Spleen (tissue), 11 donors: ENCODE measurements at regions not wholly inside any gene's neighbourhood (a gene's known extent, or its start where the extent isn't known, plus 50 kb on each side); places are given as distances from the start of the nearest gene placed in this dataset.
A peak's percentile ranks its signal among the peaks of the same experiment; 100 is the strongest.

Source experiments
- DNase-seq: peaks from one replicate; pipeline ENCODE4 v3.0.0-alpha.2; 2020
- H3K27ac ChIP-seq, 8 donors: fragments of 200-600 bp; sonication (generic) in 7 of 8; 1 replicate in 4 of 8; 2 replicates in 4 of 8; pipeline versions ENCODE4 v1.5.0 to v1.8.0; 2016 to 2021; ENCODE audit warnings: inconsistent platforms in 4 of 8, mild to moderate bottlenecking in 4 of 8, moderate library complexity in 1 of 8
- H3K27me3 ChIP-seq, 7 donors: fragments of 200-600 bp; sonication (generic) in 6 of 7; replicated peaks in 1 of 7; 1 replicate in 4 of 7; 2 replicates in 3 of 7; pipeline versions ENCODE4 v1.5.0 to v1.8.0; 2016 to 2021; ENCODE audit warnings: inconsistent platforms in 3 of 7, mild to moderate bottlenecking in 1 of 7
- H3K36me3 ChIP-seq, 6 donors: fragments of 200-600 bp; sonication (generic) in 5 of 6; 1 replicate in 4 of 6; 2 replicates in 2 of 6; pipeline versions ENCODE4 v1.5.0 to v1.8.0; 2016 to 2021; ENCODE audit warnings: inconsistent platforms in 2 of 6
- H3K4me1 ChIP-seq, 6 donors: fragments of 200-600 bp; sonication (generic) in 5 of 6; 1 replicate in 3 of 6; 2 replicates in 3 of 6; pipeline versions ENCODE4 v1.5.0 to v1.8.0; 2016 to 2021; ENCODE audit warnings: inconsistent platforms in 3 of 6
- H3K4me3 ChIP-seq, 8 donors: fragments of 200-600 bp; sonication (generic) in 7 of 8; 1 replicate in 4 of 8; 2 replicates in 4 of 8; pipeline versions ENCODE4 v1.5.0 to v1.8.0; 2016 to 2021; ENCODE audit warnings: inconsistent platforms in 4 of 8, mild to moderate bottlenecking in 4 of 8, moderate library complexity in 2 of 8
- H3K9me3 ChIP-seq, 8 donors: fragments of 200-600 bp; sonication (generic) in 7 of 8; 1 replicate in 4 of 8; 2 replicates in 4 of 8; pipeline versions ENCODE4 v1.5.0 to v1.8.0; 2016 to 2021; ENCODE audit warnings: inconsistent platforms in 4 of 8
- POLR2A ChIP-seq, 3 donors: fragments of 450-650 bp; IDR thresholded peaks; one replicate each; pipeline ENCODE4 v1.5.1; 2017; ENCODE audit warnings: antibody characterized with exemption in 3 of 3, mild to moderate bottlenecking in 1 of 3
- POLR2AphosphoS5 ChIP-seq, 3 donors: sonication (generic); formaldehyde crosslinking; IDR thresholded peaks; one replicate each; pipeline ENCODE4 v1.5.1; 2017; ENCODE audit warnings: antibody characterized with exemption in 3 of 3
- WGBS, 5 donors: extraction: QIAGEN DNeasy Blood & Tissue Kit in 3 of 5; methylation state at CpG; one replicate each; pipeline versions ENCODE4 v1.1.5 to v1.1.7; 2013 to 2018; 5-methylcytosine and 5-hydroxymethylcytosine counted together
- intact Hi-C: fragments of 100-400 bp; cut with DNase I; formaldehyde crosslinking; loops from one replicate; pipeline ENCODE4 v1.15.0; 2023; ENCODE audit warnings: low total_unique reads
- TF ChIP-seq, protein P1 (sequence below), 11 experiments: fragments of 200-600 bp in 7 of 11; fragments of 450-650 bp in 4 of 11; sonication (generic) in 4 of 11; IDR thresholded peaks in 8 of 11; conservative IDR thresholded peaks in 3 of 11; 1 replicate in 7 of 11; 2 replicates in 4 of 11; pipeline versions ENCODE4 v1.4.0 to v1.8.0; 2016 to 2021; ENCODE audit warnings: antibody characterized with exemption in 11 of 11, inconsistent platforms in 4 of 11, mild to moderate bottlenecking in 1 of 11
- donor health status: healthy with polysubstance abuse.
- donor health status: DM: no; HTN: no; CAD: no; lungs with moderate emphysema.
- donor health status: DM: no; HTN: no; CAD: no.
- donor health status: Bipolar disorder and iron deficiency.
- donor health status: healthy.
- donor health status: DM: no; HTN: no; CAD: no.
- donor health status: DM: yes; HTN: yes; CAD: no.

DNA sequence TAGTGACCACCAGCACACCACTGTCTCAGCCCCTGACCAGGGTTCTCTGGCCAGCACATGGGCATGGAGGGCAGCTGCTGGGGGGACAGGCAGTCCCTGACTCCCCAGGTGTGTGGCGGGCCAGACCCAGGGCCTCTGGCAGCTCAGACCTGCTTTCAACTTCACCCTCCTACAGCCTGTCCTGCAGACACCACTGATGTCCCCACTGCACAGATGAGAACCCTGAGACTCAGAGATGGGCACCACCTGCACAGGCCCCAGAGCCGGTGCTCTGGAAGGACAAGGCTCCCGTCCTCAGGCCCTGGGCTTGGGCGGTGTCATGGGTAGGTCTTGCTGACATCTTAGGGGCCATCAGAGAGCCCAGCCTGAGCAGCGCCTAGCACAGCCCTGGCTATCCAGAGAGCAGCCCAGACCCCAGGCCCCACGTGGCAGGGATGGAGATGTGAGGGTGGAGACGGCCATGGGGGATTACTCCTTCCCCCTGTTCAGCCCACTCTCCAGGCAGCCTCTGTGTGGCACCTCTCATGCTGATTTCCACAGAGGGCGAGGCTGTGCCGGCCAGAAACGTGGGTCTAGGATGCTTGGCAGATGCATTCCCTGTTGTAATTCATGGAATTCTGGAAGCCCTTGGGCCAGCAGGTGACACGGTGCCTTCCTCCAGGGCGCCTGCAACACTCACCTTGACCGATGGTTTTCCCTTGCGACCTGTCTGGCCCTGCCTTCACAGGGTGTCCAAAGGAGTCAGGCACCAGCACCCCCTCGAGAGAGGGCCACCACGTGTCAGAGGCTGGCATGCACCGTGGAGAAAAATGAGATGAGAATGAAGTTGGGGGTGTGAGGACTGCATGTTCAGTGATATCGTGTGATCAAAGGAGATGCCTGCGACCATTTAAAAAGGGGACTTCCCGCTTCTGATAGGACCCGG lies 61.2 kb upstream of the GLI2 start:
- DNase-seq: no peak
- TF ChIP-seq POLR2A (IDR thresholded peaks at IDR 0.05) (no peak), POLR2AphosphoS5 (IDR thresholded peaks at IDR 0.05) (no peak)
- TF ChIP-seq, protein P1, sequence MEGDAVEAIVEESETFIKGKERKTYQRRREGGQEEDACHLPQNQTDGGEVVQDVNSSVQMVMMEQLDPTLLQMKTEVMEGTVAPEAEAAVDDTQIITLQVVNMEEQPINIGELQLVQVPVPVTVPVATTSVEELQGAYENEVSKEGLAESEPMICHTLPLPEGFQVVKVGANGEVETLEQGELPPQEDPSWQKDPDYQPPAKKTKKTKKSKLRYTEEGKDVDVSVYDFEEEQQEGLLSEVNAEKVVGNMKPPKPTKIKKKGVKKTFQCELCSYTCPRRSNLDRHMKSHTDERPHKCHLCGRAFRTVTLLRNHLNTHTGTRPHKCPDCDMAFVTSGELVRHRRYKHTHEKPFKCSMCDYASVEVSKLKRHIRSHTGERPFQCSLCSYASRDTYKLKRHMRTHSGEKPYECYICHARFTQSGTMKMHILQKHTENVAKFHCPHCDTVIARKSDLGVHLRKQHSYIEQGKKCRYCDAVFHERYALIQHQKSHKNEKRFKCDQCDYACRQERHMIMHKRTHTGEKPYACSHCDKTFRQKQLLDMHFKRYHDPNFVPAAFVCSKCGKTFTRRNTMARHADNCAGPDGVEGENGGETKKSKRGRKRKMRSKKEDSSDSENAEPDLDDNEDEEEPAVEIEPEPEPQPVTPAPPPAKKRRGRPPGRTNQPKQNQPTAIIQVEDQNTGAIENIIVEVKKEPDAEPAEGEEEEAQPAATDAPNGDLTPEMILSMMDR (IDR thresholded peaks at IDR 0.05 in 8 of 11, conservative IDR thresholded peaks at IDR 0.05 in 3 of 11): no peak
- no peak overlapping the region for H3K27ac ChIP-seq
- no peaks in the 10 kb centered on the region for H3K9me3 ChIP-seq
- WGBS, 5 donors: 83 to 89% (median 87%) methylated on average over 18 to 21 of the region's 21 CpGs
- peaks cover 0 to 10% (median 4%) of the 10 kb centered on the region in 6 donors for H3K4me1 ChIP-seq
- intact Hi-C loops: loop anchor here (5.0 kb wide), 1 partner anchor 332 kb away; no protein-coding TSS in a partner anchor
- peaks cover 0 to 92% (median 24%) of the 10 kb centered on the region in 7 donors for H3K27me3 ChIP-seq
- H3K36me3 ChIP-seq: no peaks in the 10 kb centered on the region
- no peak overlapping the region for H3K4me3 ChIP-seq

DNA sequence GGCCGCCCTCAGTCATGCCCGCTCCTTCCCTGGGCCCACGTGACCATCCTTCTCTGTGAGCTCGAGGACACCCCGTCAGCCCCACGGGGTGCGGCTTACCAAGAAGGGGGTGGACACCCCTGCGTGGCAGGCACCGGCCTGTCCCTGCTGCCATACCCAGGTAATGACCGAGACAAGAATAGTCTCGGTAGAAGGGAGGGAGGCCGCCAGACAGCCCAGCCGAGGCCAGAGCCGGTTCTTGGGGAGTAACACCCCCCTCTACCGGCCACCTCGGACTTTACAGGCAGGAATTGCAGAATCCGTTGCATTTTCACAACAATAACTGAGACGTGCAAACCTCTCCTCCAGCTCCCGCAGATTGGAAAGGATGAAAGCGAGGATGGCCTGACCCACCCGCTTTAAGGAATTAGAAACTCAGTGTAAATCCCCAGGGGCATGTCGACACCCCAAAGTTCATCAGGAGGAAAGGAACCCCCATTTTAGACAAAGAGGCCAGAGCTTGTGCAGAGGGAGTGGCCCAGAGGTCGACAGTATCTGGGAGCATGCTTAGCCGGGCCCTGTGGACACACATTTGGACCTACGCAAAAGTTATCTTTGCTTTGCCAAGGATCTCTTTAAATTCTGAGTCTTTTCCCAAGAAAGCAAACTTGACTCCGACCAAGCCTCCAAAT lies 60.1 kb upstream of the GLI2 start:
- intact Hi-C loops: loop anchor here (5.0 kb wide), 1 partner anchor 333 kb away; no protein-coding TSS in a partner anchor
- H3K9me3 ChIP-seq: no peaks in the 10 kb centered on the region

DNA sequence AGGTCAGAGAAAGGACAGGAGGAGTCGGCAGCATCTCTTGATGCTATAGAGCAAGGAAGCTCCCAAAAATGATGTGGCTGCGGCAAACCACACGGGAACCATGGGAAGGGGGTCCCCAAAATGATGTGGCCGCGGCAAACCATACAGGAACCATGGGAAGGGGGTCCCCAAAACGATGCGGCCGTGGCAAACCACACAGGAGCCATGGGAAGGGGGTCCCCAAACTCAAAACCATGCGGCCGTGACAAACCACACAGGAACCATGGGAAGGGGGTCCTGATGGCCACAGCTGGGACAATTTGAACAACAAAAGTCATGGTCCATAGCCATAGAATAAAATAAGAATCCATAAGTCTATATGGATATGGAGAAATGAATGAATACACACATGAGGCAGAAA lies 58.4 kb upstream of the GLI2 start:
- Histone ChIP-seq H3K27me3 (peaks cover 0 to 89% (median 22%) of the 10 kb centered on the region in 7 donors), H3K4me3 (no peak overlapping the region), H3K27ac (no peak overlapping the region), H3K4me1 (peaks cover 0 to 6% (median 3%) of the 10 kb centered on the region in 6 donors), H3K9me3 (no peaks in the 10 kb centered on the region), H3K36me3 (no peaks in the 10 kb centered on the region)
- WGBS, 5 donors: 83 to 93% (median 87%) methylated on average over 10 of the region's 10 CpGs
- DNase-seq: peak; percentile 22
- intact Hi-C loops: loop anchor here (5.0 kb wide), 1 partner anchor 335 kb away; no protein-coding TSS in a partner anchor
- TF ChIP-seq POLR2AphosphoS5 (IDR thresholded peaks at IDR 0.05) (no peak), POLR2A (IDR thresholded peaks at IDR 0.05) (no peak)
- TF ChIP-seq, protein P1 (IDR thresholded peaks at IDR 0.05 in 8 of 11, conservative IDR thresholded peaks at IDR 0.05 in 3 of 11): no peak

More for the DNA sequence above, 60.1 kb upstream of the GLI2 start:
- Histone ChIP-seq H3K36me3 (no peaks in the 10 kb centered on the region), H3K27ac (no peak overlapping the region), H3K27me3 (peaks cover 0 to 89% (median 22%) of the 10 kb centered on the region in 7 donors), H3K4me1 (peaks cover 0 to 6% (median 3%) of the 10 kb centered on the region in 6 donors), H3K4me3 (no peak overlapping the region)
- 38 to 43% (median 40%) methylated on average over 20 to 26 of the region's 26 CpGs for WGBS, 5 donors
- TF ChIP-seq, protein P1 (IDR thresholded peaks at IDR 0.05 in 8 of 11, conservative IDR thresholded peaks at IDR 0.05 in 3 of 11): peak in 10 of 11 experiments; percentile 32 to 77 (median 60)
- no peak for TF ChIP-seq POLR2AphosphoS5 (IDR thresholded peaks at IDR 0.05)
- DNase-seq: no peak
